Osteoblast (primary cell): ENCODE measurements at regions not wholly inside any gene's neighbourhood (a gene's known extent, or its start where the extent isn't known, plus 50 kb on each side); places are given as distances from the start of the nearest gene placed in this dataset.
A peak's percentile ranks its signal among the peaks of the same experiment; 100 is the strongest.

ENCODE experiments used
- DNase-seq: peaks from one replicate; pipeline ENCODE4 v3.0.0; 2011; ENCODE audit warnings: low spot score, mixed read lengths; ENCODE audit not compliant: insufficient read length; ENCODE audit errors: missing footprints
- H2AFZ ChIP-seq: 2 replicates; pipeline ENCODE4 v1.6.0; 2011; ENCODE audit warnings: mild to moderate bottlenecking, low read length
- H3K27ac ChIP-seq: 2 replicates; pipeline ENCODE4 v1.5.1; 2011; ENCODE audit warnings: mild to moderate bottlenecking, low read depth, low read length, moderate library complexity
- H3K27me3 ChIP-seq: 2 replicates; pipeline ENCODE4 v1.6.0; 2012; ENCODE audit warnings: mild to moderate bottlenecking, control low read depth, inconsistent platforms, low read length, moderate library complexity; ENCODE audit not compliant: insufficient read depth
- H3K36me3 ChIP-seq: 2 replicates; pipeline ENCODE4 v1.5.1; 2011; ENCODE audit warnings: mild to moderate bottlenecking, low read length, control low read depth, moderate library complexity; ENCODE audit not compliant: insufficient read depth
- H3K4me1 ChIP-seq: 2 replicates; pipeline ENCODE4 v1.5.1; 2011; ENCODE audit warnings: mild to moderate bottlenecking, low read length, control low read depth, moderate library complexity; ENCODE audit not compliant: insufficient read depth
- H3K4me2 ChIP-seq: 2 replicates; pipeline ENCODE4 v1.6.0; 2011; ENCODE audit warnings: mild to moderate bottlenecking, low read length; ENCODE audit not compliant: insufficient read depth
- H3K4me3 ChIP-seq: fragments of 200-600 bp; sonication (generic); 3 replicates; pipeline ENCODE4 v1.5.1; 2012; ENCODE audit warnings: mild to moderate bottlenecking, low read length, inconsistent platforms; ENCODE audit not compliant: insufficient read depth
- H3K79me2 ChIP-seq: 2 replicates; pipeline ENCODE4 v1.6.0; 2012; ENCODE audit warnings: mild to moderate bottlenecking, low read length, control low read depth, inconsistent platforms; ENCODE audit not compliant: insufficient read depth
- H3K9me3 ChIP-seq: 2 replicates; pipeline ENCODE4 v1.5.1; 2011; ENCODE audit warnings: low read depth, low read length, control low read depth
- H4K20me1 ChIP-seq: 2 replicates; pipeline ENCODE4 v1.6.0; 2012; ENCODE audit warnings: mild to moderate bottlenecking, low read length, control low read depth; ENCODE audit not compliant: insufficient read depth
- TF ChIP-seq, protein P1 (sequence below): IDR thresholded peaks from 2 replicates; pipeline ENCODE4 v1.5.1; 2011; ENCODE audit warnings: mild to moderate bottlenecking, low read depth, low read length, moderate library complexity; ENCODE audit errors: extremely low read depth

DNA sequence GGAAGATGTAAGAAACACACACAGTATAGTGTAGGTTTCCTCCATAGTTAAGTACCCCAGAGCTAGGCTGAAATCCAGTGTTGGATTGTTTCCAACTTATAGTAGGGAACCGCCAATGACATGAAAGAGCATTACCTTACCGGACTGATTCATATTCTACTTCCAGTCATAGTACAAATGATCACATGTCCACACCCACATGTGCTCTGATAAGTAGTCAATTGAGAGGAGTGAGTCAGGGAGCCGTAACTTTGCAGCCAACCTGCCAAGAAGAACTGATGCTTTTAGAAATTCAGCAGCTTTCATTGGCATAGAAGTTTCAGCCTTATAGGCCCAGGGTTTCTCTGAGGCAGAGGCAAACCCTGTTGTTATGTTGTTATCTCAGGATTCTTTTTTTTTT is 240.6 kb downstream of the ETS1 start:
- no peak for DNase-seq
- TF ChIP-seq, protein P1, sequence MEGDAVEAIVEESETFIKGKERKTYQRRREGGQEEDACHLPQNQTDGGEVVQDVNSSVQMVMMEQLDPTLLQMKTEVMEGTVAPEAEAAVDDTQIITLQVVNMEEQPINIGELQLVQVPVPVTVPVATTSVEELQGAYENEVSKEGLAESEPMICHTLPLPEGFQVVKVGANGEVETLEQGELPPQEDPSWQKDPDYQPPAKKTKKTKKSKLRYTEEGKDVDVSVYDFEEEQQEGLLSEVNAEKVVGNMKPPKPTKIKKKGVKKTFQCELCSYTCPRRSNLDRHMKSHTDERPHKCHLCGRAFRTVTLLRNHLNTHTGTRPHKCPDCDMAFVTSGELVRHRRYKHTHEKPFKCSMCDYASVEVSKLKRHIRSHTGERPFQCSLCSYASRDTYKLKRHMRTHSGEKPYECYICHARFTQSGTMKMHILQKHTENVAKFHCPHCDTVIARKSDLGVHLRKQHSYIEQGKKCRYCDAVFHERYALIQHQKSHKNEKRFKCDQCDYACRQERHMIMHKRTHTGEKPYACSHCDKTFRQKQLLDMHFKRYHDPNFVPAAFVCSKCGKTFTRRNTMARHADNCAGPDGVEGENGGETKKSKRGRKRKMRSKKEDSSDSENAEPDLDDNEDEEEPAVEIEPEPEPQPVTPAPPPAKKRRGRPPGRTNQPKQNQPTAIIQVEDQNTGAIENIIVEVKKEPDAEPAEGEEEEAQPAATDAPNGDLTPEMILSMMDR: no peak
- no peaks in the 10 kb centered on the region for H3K4me1 ChIP-seq

DNA sequence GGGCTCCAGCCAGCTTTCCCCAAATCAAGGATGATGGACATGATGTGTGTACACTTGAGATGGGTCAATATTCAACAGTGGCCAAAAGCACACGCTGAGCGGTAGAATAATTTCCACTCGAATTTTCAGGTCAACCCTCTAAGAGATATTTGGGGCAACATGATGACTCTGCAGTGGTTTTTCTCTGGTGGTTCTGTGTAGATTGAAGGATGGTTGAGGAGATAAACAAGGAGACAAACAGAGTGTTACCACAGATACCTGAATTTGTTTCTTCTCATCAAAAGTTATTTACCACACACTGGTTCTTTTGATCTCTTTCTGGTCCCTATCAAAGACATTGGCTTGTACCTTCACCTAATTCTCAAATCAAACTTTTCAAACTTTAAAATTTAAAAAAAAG is 242.0 kb downstream of the ETS1 start:
- Histone ChIP-seq H3K9me3 (no peaks in the 10 kb centered on the region), H3K27ac (no peak overlapping the region), H3K4me1 (no peaks in the 10 kb centered on the region), H3K4me2 (no peak overlapping the region), H3K27me3 (no peaks in the 10 kb centered on the region), H2AFZ (no peak overlapping the region), H4K20me1 (no peaks in the 10 kb centered on the region), H3K79me2 (no peaks in the 10 kb centered on the region), H3K4me3 (no peak overlapping the region), H3K36me3 (no peaks in the 10 kb centered on the region)
- TF ChIP-seq, protein P1: no peak
- DNase-seq: no peak

More for the DNA sequence above, 240.6 kb downstream of the ETS1 start:
- Histone ChIP-seq H4K20me1 (no peaks in the 10 kb centered on the region), H3K36me3 (no peaks in the 10 kb centered on the region), H2AFZ (no peak overlapping the region), H3K79me2 (no peaks in the 10 kb centered on the region), H3K9me3 (no peaks in the 10 kb centered on the region), H3K4me2 (no peak overlapping the region), H3K27ac (no peak overlapping the region), H3K4me3 (no peak overlapping the region), H3K27me3 (peaks cover 3% of the 10 kb centered on the region)

DNA sequence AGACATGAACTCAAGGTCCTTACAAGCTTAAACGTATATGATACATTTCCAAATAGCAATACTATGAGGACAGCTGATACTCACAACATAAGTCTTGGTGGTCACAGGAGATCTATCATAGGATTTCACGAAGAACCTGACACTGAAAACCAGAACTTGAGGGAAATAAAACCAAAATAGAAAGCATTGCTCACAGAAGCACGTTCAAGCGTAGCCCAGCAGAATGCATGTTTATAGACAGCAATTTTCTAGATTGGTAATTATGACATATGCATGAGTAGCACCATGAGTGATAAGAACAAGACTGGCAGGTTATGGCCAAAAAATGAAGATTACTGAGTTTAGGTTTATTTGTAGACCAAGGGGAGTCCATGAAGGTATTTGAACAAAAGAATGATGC is 243.5 kb downstream of the ETS1 start:
- H3K4me2 ChIP-seq: no peak overlapping the region
- H2AFZ ChIP-seq: no peak overlapping the region
- TF ChIP-seq, protein P1: no peak
- no peaks in the 10 kb centered on the region for H3K9me3 ChIP-seq
- no peaks in the 10 kb centered on the region for H3K79me2 ChIP-seq
- H3K27me3 ChIP-seq: no peaks in the 10 kb centered on the region
- no peak overlapping the region for H3K27ac ChIP-seq
- DNase-seq: no peak
- no peaks in the 10 kb centered on the region for H3K4me1 ChIP-seq
- no peak overlapping the region for H3K4me3 ChIP-seq
- no peaks in the 10 kb centered on the region for H3K36me3 ChIP-seq
- H4K20me1 ChIP-seq: no peaks in the 10 kb centered on the region

DNA sequence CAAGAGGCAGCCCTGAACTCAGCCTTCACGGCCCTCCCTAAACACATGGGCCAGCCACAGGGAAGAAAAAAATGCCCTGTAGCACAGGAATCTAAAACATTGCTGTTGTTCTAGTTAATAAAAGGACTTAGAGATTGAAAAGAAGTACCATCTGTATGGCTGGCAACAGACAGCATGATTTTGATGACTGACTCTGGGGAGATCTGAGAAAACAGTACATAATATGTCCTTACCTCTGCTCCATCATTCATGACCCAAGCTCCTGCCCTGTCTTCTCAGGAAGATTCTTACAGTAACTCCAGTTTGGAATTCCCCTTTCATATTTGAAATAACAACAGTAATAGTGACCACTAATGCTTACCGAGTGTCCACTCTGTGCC is 244.2 kb downstream of the ETS1 start:
- H4K20me1 ChIP-seq: no peaks in the 10 kb centered on the region
- no peaks in the 10 kb centered on the region for H3K27me3 ChIP-seq
- no peaks in the 10 kb centered on the region for H3K4me1 ChIP-seq
- H3K79me2 ChIP-seq: no peaks in the 10 kb centered on the region
- no peak overlapping the region for H3K4me3 ChIP-seq
- DNase-seq: no peak
- H3K27ac ChIP-seq: no peak overlapping the region
- no peaks in the 10 kb centered on the region for H3K36me3 ChIP-seq
- TF ChIP-seq, protein P1: no peak
- H3K4me2 ChIP-seq: no peak overlapping the region
- no peaks in the 10 kb centered on the region for H3K9me3 ChIP-seq
- H2AFZ ChIP-seq: peak overlapping the region; percentile 5
